ENCODE measurements at regions not wholly inside any gene's neighbourhood (a gene's known extent, or its start where the extent isn't known, plus 50 kb on each side); places are given as distances from the start of the nearest gene placed in this dataset.
A peak's percentile ranks its signal among the peaks of the same experiment; 100 is the strongest.

GRCh38 chr13:89363144-89363543 lies 1692.0 kb downstream of the SLITRK5 start:
- H3K9me3 ChIP-seq, result no peaks in the 10 kb centered on the region
- no peaks in the 10 kb centered on the region for H3K4me1 ChIP-seq
- no peak for TF ChIP-seq CTCF (IDR thresholded peaks at IDR 0.05)
- 79 to 91% methylated on average over 41 of the region's 41 CpGs for WGBS, 2 donors
- H3K27me3 ChIP-seq, result no peaks in the 10 kb centered on the region
- intact Hi-C loops (cut with DNase I), result loop anchor here in 2 of 10 donors (5.0 to 10.0 kb wide), 2 partner anchors 332 to 334 kb away; no protein-coding TSS in a partner anchor
- H3K27ac ChIP-seq, result no peak overlapping the region
- no peak for DNase-seq
- no peak overlapping the region for H3K4me3 ChIP-seq
- H3K36me3 ChIP-seq, result no peaks in the 10 kb centered on the region
- no peak for ATAC-seq

DNA sequence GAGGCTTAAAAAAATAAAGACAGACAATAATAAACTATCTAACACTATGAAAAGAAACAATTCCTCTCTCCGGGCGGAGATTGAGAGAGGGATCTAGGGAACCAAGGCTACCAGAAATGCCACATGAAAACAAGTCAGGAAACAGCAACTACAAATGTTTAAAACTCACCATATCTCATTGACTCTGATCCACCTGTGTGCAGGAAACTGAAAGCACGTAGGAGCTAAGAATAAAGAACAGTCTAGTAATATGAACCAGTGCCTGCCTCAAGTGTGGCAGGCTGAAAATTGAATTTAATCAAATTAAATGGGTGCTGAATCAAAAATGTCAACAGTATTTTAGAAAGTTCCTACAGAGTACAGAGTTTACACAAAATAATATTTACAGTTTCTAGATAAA lies 1701.0 kb downstream of the SLITRK5 start:
- no peak for DNase-seq

DNA sequence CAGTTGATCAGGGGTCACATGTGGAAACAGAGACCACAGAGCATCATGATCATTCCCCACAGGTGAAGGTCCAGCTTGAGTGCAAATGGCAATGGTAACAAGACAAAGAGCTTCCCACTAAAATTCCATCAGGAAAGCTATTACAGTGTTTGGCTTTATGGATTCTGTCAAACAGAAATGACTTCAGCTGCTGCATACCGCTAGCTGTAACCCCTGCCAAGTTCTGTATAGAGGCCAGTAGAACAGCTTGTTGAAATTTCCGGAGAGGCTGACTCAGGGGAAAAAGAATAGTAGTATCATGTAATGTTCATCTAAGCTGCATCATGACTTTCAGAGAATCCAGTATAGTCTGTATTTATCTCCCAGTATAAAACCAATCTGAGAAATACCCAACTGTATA lies 1704.7 kb downstream of the SLITRK5 start:
- DNase-seq (peak in 1 of 2 donors; percentile 9), ATAC-seq (peak in 4 of 8 donors; percentile 57 to 79 (median 71))
- no peak for TF ChIP-seq CTCF (IDR thresholded peaks at IDR 0.05)
- 9 to 18% methylated on average over 2 of the region's 2 CpGs for WGBS, 2 donors
- Histone ChIP-seq H3K36me3 (no peaks in the 10 kb centered on the region), H3K9me3 (no peaks in the 10 kb centered on the region), H3K4me1 (peaks cover 0 to 8% (median 0%) of the 10 kb centered on the region in 9 donors), H3K4me3 (no peak overlapping the region), H3K27ac (no peak overlapping the region), H3K27me3 (no peaks in the 10 kb centered on the region)
- intact Hi-C loops (cut with DNase I), result no loop called here

More for the DNA sequence above, 1701.0 kb downstream of the SLITRK5 start:
- H3K9me3 ChIP-seq, result no peaks in the 10 kb centered on the region
- H3K27ac ChIP-seq, result no peak overlapping the region
- H3K4me3 ChIP-seq, result no peak overlapping the region
- intact Hi-C loops (cut with DNase I), result no loop called here
- H3K36me3 ChIP-seq, result no peaks in the 10 kb centered on the region
- no peak for TF ChIP-seq CTCF (IDR thresholded peaks at IDR 0.05)
- ATAC-seq, result no peak
- 82 to 87% methylated on average over 3 of the region's 3 CpGs for WGBS, 2 donors
- H3K4me1 ChIP-seq, result peaks cover 0 to 8% (median 0%) of the 10 kb centered on the region in 9 donors
- H3K27me3 ChIP-seq, result no peaks in the 10 kb centered on the region

- intact Hi-C loops (cut with DNase I), result no loop called here
- peaks cover 0 to 8% (median 0%) of the 10 kb centered on the region in 9 donors for H3K4me1 ChIP-seq
- no peaks in the 10 kb centered on the region for H3K36me3 ChIP-seq
- 88 to 90% methylated on average over 3 of the region's 3 CpGs for WGBS, 2 donors
- no peak overlapping the region for H3K4me3 ChIP-seq
- no peak for TF ChIP-seq CTCF (IDR thresholded peaks at IDR 0.05)
- no peak for ATAC-seq
- DNase-seq, result no peak
- H3K27me3 ChIP-seq, result no peaks in the 10 kb centered on the region
- peaks cover 0 to 4% (median 0%) of the 10 kb centered on the region in 11 donors for H3K9me3 ChIP-seq
- H3K27ac ChIP-seq, result no peak overlapping the region
These were observed 1708.9 kb downstream of the SLITRK5 start for GRCh38 chr13:89380101-89380500.

Measured in heart right ventricle (tissue), 16 donors.